ENCODE measurements at regions not wholly inside any gene's neighbourhood (a gene's known extent, or its start where the extent isn't known, plus 50 kb on each side); places are given as distances from the start of the nearest gene placed in this dataset.

GRCh38 chr2:210756855-210757254 lies 200.5 kb downstream of the CPS1 start (continued):
- TF ChIP-seq ZNF462 (CRISPR knock-in tag; IDR thresholded peaks at IDR 0.05): no peak
- TF ChIP-seq ETS1 (IDR thresholded peaks at IDR 0.05): no peak
- no peak for TF ChIP-seq ZNF114 (CRISPR knock-in tag; IDR thresholded peaks at IDR 0.05)

- H3F3A ChIP-seq (replicated peaks; ENCODE audit: low read depth): no peaks in the 10 kb centered on the region
- H3K9me2 ChIP-seq (ENCODE audit: insufficient read depth): peaks cover 13% of the 10 kb centered on the region
- H2AFZ ChIP-seq: peak overlapping the region; percentile 10
- H3K27ac Mint-ChIP-seq: no peak overlapping the region
- H3K27me3 ChIP-seq (ENCODE audit: insufficient read depth): no peaks in the 10 kb centered on the region
- no peak overlapping the region for H3K4me3 Mint-ChIP-seq
- peaks cover 5% of the 10 kb centered on the region; the same call in 2 of the 3 replicates for H3K9me3 Mint-ChIP-seq
- DNase-seq (ENCODE audit: low spot score) (peak; percentile 84), ATAC-seq (peak; percentile 99)
- H3K27ac ChIP-seq (ENCODE audit: low read depth): peak overlapping the region; percentile 68
- peaks cover 27% of the 10 kb centered on the region for H3K4me1 ChIP-seq (ENCODE audit: insufficient read depth)
- no peaks in the 10 kb centered on the region for H4K20me1 ChIP-seq (replicated peaks; ENCODE audit: insufficient read depth)
- peaks cover 24% of the 10 kb centered on the region for H3K4me1 Mint-ChIP-seq
- H3K36me3 Mint-ChIP-seq (ENCODE audit: low read depth): peaks cover 10% of the 10 kb centered on the region; the same call in 2 of the 3 replicates
- H3K27me3 Mint-ChIP-seq (ENCODE audit: insufficient read depth, low read depth, poor library complexity): no peaks in the 10 kb centered on the region
- H3K4me2 ChIP-seq: peak overlapping the region; percentile 55
- H3K4me3 ChIP-seq: peak overlapping the region; percentile 20
- no peaks in the 10 kb centered on the region for H3K36me3 ChIP-seq (ENCODE audit: insufficient read depth)
- H3K79me2 ChIP-seq (replicated peaks; ENCODE audit: insufficient read depth): no peaks in the 10 kb centered on the region
- TF ChIP-seq EZH2phosphoT487 (IDR thresholded peaks at IDR 0.05; ENCODE audit: unreplicated experiment) (no peak), REST (IDR thresholded peaks at IDR 0.05; ENCODE audit: unreplicated experiment) (no peak), ETS1 (IDR thresholded peaks at IDR 0.05) (no peak), CREB1 (CRISPR knock-in tag; IDR thresholded peaks at IDR 0.05; ENCODE audit: low read depth) (no peak), ZNF331 (CRISPR knock-in tag; IDR thresholded peaks at IDR 0.05; ENCODE audit: low read depth) (0 out of 2 replicates have a peak, but pooled peaks have one; percentile 2), POLR2AphosphoS5 (IDR thresholded peaks at IDR 0.05; ENCODE audit: low read depth) (no peak), STAT1 (IDR thresholded peaks at IDR 0.05; ENCODE audit: unreplicated experiment) (no peak)
Observed at GRCh38 chr2:210762604-210763588, 206.5 kb downstream of the CPS1 start.

Data from GM23338 (cell line).